HG03575 (cell line): ENCODE measurements at regions not wholly inside any gene's neighbourhood (a gene's known extent, or its start where the extent isn't known, plus 50 kb on each side); places are given as distances from the start of the nearest gene placed in this dataset.
"Not testable (repeated sequence)": the region's sequence is repeated elsewhere in the genome, so short reads cannot be mapped to it uniquely, and the experiment has no call there.

Experiments
- ATAC-seq: cut with Tn5 transposase; IDR thresholded peaks from one replicate; pipeline ENCODE4 v1.9.1; 2021; ENCODE audit not compliant: unreplicated experiment, insufficient number of reproducible peaks, low FRiP score; ENCODE audit errors: extremely low read depth

DNA sequence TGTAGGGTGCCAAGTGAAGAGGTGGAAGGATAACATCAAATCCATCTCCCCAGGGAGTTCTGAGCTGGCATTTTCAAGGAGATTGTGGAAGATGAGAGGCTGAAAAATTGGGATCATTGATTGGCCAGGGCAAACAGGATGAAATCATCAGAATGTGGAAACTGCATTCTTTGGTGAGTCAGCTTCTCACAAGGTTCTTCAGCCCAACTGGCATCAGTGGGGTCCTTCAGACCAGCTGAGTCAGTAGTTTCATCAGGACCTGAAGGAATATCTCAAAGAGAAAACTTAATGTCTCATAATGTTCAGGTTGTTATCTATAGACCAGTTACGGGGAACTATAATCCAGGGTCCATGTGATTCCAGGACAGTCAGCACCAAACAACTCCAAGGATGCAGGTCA, 195.8 kb downstream of the HAO1 start:
- no peak for ATAC-seq

DNA sequence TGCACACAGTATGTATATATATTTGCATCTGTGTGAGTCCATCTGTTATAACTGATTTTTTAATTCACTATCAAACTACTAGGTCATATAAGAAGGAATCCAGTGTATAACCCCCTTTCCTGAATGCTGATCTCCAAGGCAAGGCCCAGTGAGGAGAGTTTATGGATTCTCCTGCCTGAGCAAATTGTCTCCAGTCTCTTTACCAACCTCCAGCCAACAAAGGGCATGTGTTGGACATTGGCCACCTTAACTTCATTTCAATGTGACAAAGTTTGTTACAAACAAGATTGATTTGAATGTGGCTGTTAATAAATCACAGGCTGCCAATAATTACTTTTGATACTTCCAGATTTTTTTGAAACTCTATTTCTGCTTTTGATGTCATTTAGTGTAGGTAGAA, 191.6 kb downstream of the HAO1 start:
- ATAC-seq: no peak

DNA sequence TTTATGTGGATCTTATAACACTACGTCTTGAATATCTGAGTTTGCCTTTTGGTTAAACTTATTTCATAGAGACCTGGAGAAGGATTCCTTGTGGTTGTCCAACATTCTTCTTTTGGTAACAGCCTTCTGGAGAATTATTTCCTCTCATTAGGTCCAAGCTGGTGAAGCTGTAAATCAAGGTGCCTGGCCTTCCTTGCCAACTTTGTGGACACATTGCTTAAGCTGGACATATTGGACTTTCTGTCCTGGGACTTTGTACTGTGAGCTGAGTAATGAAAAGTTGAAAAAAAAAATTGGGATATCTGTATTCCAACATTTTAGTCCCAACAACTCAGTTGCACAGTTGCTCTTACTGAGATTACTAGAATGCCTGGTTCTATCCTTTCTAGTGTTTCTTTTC, 186.2 kb downstream of the HAO1 start:
- no peak for ATAC-seq

DNA sequence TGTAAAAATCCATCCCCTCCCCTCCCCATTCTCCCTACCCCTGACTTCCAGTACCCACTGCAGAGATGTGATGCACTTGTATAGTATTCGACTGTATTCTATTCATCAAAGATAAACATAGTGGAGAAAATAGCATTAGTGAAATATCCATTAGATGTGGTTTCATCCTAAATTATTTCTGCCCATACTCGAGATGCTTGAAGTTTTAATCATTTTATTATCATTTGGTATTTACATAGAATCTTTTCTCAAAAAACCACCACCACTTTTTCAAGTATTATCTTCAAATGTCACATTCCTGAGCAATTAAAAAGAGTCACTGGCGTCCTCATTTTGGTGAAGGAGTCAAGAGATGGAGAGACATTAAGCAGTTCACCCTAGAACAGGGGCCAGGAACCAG, 181.9 kb downstream of the HAO1 start:
- no peak for ATAC-seq

DNA sequence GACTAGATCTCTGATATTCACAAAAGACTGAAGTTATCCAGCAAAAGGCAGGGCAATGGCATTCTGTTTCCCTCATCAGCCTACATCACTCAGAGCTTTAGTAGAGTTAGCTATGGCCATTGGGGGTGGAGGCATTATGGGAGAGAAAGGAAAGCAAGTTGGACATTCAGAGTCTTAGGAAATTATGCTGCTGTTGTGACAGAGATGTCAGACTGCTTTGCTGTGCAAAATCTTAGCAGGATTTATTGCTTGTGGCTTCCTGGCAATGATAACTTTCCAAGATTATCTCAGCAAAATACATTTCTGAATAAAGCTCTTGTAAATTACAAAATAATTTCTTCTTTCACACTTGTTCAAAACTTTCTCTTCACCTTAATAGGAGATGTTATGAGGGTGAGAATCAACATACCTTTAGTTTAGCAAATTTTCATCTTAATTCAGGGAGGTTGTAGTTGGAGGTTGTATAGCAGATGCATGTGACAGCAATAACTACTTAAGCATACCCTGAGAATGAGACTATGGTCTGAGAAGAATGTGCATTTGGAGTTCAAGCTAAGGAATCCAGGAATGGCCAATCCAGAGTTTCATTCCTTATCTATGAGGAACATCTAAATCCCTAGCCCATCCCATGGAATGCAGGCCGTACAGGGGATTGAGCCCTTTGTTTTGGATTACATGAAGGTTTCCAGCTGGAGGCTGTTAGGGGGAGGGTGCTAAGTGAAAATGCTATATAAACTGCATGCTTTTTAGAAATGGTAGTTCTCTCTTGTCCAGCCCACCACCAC, 179.8 kb downstream of the HAO1 start:
- no peak for ATAC-seq

DNA sequence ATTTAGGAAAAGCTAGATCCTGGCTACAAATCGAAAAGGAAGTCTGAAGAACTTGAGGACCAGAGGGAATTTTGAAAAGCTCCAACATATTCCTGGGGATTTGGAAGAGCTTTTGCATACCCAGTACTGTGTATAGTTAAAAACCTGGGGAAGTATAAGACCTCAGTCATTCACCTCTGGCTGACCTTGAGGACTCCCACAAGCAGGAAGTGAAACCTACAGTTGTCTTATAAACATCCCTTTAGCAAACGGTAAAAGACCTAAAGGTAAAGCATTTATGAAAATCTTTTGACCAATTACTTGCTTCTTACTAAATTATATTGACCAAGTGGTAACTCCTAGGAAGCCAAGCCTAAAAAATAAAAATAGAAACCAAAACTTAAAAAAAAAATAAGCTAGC, 175.0 kb downstream of the HAO1 start:
- ATAC-seq: no peak

DNA sequence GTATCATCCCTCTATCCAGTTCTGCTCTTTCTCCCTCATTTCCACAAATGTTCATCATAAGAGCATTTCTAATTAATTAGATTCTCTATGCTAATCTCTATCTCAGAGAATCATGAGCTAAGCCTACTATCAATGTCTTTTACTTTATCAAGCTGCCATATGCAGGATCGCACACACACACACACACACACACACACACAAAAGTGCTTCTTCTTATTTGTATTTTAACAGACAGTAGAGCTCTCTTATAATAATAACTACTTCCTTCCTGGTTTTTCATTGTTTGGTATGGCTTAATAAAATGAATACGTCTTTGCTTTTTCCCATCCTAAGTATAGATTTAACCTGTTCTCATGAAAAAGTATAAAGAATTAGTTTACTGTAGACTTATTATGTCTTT, 170.2 kb downstream of the HAO1 start:
- ATAC-seq: no peak

DNA sequence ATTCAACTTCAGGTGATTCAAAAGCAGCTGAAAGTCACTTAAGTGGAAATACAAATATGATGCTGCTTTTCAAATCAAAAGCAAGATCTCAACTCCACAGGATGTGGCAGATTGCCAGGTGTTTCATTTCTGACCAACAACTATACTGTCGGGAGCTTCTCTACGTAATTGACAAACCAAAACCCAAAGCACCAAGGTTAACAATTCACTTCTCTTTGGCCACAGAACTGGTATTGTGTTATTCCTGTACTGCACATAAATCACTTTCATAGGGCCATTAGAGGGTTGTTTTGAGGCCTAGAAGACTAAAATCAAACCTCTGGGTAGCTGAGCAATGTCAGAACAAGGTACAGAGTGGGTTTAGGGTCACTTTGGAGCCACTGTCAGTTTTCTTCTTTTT, 169.7 kb downstream of the HAO1 start:
- peak; percentile 78 for ATAC-seq

DNA sequence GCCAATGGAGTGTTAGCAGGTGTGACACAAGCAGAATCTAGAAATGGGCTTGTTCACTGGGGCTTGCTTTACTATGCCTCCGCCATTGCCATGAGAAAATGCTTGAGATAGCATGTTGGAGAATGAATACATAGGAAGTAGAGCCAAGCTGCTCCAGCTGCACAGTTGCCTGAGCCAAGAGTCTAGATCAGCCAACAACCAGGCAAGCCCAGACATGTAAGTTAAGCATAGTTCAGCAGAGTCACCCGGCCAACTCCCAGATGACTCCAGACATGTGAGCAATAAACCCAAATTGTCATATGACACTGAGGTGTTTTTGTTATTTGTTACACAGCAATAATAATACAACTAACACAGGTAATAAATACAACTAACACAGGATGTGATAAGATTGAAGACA, 167.9 kb downstream of the HAO1 start:
- no peak for ATAC-seq

DNA sequence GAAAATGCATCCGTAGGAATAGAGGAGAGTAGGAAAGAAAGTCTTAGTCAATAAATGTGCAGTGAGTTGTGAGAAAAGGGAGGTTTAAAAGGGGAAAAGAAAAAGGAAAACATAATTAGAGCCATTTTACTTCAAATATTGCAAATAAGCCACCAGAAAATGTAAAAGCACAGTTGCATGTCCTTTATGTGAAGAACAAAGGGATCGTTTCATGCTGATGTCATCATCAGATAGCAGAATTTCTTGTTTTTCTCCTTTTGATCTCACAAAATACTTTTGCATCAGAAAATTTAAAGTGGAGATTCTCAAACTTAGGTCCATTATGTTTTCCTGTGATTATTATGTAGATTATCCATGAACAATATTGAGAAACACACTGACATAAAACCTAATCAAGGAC, 166.7 kb downstream of the HAO1 start:
- no peak for ATAC-seq

DNA sequence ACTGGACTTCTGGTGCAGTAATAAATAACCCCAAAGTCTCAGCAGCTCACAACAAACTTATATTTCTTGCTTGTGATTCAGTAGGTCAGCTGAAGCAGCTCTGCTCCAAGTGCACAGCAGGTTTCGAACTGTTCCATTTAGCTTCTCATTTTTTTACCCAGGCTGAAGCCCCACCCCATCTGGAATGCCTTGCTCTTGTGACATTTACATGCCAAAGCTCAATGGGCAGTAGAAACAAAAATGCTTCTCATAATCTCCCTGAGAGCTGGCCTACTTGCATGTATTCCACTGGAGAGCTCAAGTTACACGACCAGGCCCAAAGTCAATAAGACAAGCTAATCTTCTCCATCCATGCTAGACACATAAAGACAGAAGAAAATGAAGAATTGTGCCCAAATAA, 165.2 kb downstream of the HAO1 start:
- no peak for ATAC-seq

DNA sequence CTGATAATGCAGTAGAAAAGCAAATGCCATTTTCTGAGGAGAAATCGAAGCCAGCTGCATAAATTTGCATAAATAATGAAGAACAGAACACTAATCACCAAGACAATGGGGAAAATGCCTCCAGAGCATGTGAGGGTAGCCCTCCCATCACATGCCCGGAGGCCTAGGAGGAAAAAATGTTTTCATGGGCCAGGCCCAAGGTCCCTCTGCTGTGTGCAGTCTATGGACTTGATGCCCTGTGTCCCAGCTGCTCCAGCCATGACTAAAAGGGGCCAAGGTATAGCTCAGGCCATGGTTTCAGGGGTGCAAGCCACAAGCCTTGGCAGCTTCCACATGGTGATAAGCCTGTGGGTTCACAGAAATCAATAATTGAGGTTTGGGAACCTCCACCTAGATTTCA, 164.1 kb downstream of the HAO1 start:
- ATAC-seq: no peak

DNA sequence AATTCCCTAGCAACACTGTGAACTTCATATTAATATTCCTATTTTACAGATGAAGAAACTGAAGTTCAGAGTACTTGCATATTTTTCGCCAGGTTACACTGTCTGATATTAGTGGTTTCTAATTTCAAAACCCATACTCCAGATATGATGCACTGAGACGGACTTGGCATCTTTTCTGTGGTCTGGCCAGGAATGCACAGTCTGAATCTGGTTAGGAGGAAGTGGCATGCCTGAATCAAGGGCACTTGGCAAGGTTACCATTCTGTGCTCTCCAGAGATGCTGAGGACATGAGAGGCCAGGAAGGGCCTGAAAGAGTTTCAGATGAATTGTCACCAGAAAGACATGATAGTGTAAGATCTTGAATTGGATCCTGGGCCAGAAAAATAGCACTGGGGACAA, 150.1 kb downstream of the HAO1 start:
- no peak for ATAC-seq

DNA sequence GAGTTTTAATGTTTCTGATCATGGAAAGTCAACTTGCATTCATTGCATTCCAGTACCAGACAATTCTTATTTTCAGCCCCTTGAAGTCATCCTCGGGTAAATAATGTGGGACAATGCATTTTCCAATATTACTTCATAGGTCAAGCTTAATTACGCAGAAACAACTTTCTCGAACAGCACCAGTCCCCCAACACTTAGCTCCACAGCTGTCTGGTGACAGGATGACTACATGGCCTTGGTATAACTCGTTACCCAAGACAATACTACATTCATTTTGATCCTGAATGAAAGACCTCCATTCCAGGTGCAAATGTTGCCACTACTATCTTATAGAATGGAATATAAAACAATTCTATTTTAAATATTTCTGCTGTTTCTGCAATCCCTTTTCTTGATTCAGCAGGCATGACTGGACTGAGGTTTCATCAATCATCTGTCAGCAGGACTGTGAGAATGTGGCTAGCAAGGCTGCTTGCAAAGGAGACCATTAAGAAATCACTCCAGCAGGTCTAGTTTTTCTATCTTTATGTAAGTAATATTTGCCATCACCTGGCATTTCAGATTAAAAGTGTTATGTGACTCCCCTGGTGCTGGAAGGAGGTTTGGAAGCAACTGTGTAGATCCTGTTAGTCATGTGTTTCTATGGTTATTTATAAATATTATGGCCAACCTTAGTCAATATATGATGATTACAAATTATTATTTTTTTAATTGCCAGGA, 147.9 kb downstream of the HAO1 start:
- no peak for ATAC-seq

DNA sequence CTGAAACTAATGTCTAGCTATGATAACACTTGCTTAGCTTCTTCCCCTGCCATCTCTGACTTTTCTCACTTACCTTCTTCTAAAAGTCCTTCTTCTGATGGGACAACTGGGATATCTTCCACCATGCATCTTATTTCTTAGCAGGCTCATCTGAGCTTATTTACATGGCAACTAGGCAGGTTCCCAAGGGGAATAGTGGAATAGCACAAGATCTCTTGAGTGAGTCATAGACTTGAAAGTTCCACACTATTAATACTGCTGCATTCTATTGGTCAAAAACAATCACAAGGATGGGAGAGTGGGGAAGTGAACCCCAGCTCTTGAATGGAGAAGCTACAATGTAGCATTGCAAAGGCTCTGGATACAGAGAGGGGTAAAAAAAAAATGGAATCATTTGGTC, 142.1 kb downstream of the HAO1 start:
- ATAC-seq: no peak

DNA sequence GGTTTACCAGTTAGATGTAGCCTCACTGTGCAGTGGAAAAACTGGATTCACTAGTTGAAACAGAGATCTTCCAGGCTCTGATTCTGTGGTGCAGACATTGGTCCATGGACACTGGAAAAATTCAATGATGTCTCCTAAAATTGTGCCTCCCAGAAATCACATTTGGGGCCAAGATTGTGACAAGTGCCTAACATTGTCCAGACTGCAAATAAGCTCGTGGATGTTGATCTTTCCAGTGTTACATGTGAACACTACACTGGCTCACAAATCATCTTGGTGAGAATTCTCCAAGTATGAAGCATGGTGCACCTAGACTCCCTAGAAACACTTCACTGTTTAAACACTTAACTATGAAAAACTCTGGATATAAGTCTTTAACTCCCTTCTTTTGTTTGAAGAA, 140.4 kb downstream of the HAO1 start:
- ATAC-seq: no peak

DNA sequence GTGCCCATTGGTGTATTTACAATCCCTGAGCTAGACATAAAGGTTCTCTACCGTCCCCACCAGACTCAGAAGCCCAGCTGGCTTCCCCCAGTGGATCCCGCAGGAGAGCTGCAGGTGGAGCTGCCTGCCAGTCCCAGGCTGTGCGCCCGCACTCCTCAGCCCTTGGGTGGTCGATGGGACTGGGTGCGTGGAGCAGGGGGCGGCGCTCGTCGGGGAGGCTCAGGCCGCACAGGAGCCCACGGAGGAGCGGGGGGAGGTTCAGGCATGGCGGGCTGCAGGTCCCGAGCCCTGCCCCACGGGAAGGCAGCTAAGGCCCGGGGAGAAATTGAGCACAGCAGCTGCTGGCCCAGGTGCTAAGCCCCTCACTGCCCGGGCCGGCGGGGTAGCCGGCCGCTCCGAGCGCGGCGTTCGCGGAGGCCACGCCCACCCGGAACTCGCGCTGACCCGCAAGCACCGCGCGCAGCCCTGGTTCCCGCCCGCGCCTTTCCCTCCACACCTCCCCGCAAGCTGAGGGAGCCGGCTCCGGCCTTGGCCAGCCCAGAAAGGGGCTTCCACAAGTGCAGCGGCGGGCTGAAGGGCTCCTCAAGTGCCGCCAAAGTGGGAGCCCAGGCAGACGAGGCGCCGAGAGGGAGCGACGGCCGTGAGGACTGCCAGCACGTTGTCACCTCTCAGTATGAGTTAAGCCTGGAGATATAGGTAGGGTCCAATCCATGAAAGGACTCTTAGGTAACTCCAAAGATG, 136.7 kb downstream of the HAO1 start:
- ATAC-seq: not testable (repeated sequence)

DNA sequence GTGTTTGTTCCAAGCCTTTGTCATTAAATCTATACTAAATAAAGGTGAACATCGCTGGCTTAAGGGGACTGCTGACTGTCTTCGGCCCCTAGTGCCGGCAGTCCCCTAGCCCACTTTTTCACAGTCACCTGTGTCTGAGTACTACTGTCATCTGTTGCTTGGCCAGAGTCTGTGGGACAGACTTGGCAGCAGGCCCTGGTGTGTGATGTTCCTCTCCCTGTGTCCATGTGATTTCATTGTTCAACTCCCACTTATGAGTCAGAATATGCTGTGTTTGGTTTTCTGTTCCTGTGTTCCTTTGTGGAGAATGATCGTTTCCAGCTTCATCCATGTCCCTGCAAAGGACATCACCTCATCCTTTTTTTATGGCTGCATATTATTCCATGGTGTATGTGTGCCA, 133.4 kb downstream of the HAO1 start:
- no peak for ATAC-seq

DNA sequence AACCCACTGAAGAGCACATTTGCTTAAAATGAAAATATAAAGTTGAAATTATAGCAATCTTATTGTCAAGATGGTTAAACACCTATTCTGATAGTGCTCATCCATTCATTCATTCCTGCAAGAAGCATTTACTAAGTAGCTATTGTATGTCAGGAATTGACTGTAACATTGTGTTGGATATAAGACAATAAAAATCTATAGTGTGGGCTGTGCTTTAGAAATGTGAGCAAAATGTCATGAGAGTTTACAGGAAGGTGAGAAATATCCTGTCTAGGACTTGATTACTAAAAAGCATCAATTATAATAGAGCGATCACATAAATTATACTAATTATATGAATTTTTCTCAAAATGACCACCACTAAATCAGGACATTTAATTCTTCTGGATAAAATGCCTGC, 123.0 kb downstream of the HAO1 start:
- ATAC-seq: no peak

DNA sequence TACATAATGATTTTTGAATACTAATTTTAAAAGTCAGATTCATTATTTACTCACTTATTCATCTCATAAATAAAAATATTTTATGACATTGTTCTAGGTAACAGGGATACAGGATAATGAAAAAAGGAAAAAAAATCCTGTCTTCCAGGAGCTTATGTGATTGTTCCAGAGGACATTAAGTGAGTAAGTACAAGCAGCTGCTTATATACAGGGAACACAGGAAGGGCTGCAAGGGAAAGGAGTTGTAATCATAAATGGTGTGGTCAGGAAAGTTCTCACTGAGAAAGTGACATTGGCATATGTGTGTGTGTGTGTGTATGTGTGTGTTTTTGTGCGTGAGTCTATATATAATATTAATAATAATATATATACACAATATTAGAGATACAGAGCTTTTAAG, 121.8 kb downstream of the HAO1 start:
- no peak for ATAC-seq
